HT-29 (cell line): ENCODE measurements at regions not wholly inside any gene's neighbourhood (a gene's known extent, or its start where the extent isn't known, plus 50 kb on each side); places are given as distances from the start of the nearest gene placed in this dataset.
"Not testable (repeated sequence)": the region's sequence is repeated elsewhere in the genome, so short reads cannot be mapped to it uniquely, and the experiment has no call there.

Experiments
- DNase-seq: peaks from one replicate; pipeline ENCODE4 v3.0.0-alpha.2; 2015; ENCODE audit warnings: low spot score

DNA sequence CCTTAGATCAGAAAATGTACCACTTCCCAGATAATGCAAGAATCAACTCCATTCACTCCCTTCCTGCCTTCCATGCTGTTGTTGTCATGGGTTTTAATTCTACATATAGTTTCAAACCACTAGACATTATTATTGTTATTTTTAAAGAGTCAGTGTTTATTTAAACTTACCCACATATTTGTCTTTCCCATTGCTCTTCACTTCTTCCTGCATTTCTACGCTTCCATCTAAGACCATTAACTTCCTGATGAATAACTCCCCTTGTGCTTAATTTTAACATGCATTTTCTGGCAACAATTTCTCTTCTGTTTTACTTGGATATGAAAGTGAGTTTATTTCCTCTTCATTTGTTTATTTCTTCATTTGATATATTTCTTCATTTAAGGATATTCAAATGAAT lies 127.1 kb upstream of the FHIT start:
- no peak for DNase-seq

DNA sequence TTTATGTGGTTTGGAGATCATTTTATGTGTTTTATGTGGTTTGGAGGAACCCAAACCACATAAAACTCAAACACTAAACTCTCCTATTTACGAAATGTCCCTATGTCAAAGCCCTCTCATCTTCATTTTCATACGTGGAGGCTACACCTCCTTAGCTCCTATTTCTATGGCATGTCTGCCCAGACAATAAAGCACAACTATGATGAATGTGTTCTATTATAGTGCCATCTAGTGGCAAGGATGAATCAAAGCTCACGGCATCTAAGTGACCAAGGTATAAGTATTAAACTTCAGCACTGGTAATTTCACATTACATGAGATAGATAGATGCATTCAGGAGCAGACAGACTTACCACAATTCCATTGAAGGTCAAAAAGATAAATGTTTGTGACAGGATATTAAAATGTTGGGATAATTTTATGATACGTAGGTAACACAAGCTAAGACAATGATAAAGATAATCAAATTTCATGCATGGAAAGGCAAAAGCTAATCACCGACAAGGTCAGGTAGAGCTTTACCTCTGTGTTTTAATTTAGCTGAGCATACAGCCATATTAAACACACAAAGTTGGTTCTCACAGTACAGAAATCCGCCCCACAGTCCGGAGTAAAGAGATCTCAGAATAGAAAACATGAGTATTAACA lies 130.6 kb upstream of the FHIT start:
- DNase-seq = peak; percentile 29

DNA sequence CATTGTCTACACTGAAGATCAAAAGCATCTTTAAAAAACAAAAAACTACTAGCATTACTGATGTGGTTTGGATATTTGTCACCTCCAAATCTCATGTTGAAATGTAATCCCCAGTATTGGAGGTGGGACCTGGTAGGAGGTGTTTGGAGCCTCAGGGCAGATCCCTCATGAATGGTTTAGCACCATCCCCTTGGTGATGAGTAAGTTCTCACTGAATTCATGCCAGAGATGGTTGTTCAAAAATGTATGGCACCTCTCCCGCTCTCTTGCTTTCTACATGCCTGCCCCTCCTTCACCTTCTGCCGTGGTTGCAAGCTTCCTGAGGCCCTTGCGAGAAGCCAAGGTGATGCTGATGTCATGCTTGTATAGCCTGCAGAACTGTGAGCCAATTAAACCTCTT lies 136.6 kb upstream of the FHIT start:
- DNase-seq = no peak

DNA sequence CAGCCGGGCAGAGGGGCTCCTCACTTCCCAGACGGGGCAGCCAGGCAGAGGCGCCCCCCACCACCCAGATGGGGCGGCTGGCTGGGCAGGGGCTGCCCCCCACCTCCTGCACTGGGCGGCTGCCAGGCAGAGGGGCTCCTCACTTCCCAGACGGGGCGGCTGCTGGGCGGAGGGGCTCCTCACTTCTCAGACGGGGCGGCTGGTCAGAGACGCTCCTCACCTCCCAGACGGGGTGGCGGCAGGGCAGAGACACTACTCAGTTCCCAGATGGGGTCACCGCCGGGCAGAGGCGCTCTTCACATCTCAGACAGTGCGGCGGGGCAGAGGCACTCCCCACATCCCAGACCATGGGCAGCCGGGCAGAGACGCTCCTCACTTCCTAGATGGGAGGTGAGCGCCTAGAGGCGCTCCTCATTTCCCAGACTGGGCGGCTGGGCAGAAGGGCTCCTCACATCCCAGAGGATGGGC lies 142.3 kb upstream of the FHIT start:
- not testable (repeated sequence) for DNase-seq

DNA sequence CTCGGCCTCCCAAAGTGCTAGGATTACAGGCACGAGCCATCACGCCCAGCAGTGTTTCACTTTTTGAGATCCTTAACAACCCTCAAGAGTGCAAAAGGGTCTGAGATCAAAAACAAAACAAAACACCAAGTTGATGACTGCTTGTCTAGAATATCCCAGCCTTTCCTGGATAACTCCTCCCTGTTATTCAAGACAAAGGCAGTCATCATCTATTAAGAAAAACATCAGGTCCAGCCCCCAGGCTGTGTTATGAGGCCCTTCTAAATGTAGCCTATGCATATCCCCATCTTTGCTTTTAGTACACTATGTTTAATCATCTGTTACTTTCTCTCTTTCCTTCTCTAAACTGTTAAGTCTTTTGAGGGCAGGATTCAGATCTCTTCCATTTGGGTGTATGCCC lies 150.1 kb upstream of the FHIT start:
- DNase-seq = no peak

DNA sequence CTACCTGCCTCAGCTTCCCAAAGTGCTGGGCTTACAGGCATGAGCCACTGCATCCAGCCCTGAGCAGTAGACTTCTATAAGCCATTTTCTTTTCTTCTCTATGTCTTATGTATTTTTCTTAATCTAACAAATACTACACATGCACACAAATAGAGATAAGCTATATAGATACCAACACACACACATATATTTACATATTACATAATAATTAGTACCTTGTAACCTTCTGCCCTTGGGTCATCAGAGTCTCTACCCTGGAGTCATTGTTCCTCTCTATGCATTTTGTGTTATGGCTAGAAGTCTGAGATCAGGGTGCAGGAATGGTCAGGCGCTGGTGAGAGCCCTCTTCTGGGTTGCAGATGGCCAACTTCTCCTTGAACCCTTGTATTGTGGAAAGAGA lies 154.0 kb upstream of the PTPRG start:
- no peak for DNase-seq

DNA sequence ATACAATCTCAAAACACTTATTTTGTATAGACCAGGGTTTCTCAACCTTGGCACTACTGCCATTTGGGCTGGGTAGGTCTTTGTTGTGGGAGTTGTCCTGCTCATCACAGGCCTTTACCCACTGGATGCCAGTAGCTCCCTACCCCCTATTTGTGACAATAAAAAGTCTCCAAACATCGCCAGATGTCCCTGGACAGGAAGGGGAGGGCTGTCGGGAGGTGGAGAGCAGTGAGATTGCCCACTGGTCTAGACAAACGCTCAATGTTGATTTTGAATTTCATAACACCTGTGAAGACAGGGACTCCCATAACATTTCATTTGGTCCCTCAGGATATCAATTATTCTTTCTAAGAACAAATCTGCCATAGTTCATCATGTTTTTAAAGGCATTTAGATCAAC lies 151.7 kb upstream of the PTPRG start:
- DNase-seq = no peak

DNA sequence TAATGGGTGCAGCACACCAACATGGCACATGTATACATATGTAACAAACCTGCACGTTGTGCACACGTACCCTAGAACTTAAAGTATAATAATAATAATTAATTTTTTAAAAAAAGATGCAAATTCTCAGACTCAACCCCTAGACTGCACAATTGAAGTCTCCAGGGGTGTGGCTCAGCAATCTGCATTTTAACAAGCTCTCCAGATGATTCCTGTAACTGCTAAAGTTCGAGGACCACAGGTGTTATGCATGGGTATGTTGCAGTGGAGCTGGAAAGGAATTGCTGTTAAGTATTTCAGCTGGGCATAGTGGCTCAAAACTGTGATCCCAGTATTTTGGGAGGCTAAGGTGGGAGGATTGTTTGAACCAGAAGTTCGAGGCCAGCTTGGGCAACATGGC lies 151.0 kb upstream of the PTPRG start:
- DNase-seq = not testable (repeated sequence)

DNA sequence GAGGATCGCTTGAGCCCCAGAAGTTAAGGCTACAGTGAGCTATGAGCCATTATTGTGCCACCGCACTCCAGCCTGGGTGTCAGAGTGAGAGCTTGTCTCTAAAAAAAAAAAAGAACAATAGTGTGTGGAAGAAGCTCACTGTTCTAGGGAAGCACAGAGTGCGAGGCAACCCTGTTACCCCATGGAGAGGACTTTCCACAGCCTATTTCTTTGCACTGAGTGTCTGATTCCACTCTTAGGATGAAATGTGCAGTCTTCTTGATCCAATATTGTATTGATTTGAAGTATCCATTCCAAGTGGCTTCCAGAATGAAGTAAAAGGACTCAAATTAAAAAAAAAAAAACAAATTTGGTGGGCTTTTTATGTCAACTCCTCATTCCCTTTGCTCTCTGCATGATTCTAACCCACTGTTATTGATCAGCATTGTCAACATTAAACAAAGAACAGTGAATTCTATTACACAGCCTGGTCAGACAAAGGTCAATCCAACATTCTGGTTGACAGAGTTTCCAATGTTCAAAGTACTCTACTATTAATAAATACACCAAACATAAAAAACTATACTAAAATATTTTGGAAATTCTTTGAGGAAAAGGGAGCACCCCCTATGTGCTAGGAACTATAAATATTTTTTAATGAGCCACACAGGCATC lies 150.2 kb upstream of the PTPRG start:
- DNase-seq = no peak

DNA sequence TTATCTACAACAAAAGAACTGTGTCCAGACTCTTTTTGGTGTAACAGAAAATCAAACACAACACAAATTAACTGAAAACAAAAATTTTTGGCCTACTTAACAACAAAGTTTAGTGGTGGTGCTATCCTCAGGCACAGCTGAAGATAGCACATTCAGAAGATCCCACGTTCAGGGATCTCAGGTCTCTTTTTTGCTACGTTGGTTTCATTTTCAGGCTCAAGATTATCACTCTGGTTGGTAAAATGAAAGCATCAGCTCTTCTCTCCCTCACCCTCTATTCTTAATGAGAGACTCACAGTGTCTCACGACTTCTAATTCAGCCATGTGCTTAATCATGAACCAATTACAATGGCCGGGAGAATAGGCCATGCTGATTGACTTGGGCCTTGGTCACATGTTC lies 146.9 kb upstream of the PTPRG start:
- no peak for DNase-seq

DNA sequence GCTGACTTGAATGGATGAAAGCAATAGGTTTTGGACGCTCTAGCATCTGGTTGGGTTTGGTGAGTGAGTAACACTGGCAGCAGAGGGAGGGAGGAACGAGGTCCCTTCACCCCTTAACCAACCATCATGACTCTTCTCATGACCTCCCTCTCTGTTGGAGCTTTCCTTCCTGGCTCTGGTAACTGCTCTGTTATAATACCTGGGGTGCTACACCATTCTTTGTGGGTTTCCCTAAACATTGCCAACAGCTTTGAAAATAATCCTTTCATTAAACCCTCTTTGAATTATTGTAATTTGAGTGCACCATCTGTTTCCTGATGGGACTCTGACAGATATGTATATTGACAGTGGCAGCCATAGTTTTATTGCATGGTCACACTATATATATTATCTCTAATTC lies 146.2 kb upstream of the PTPRG start:
- no peak for DNase-seq

DNA sequence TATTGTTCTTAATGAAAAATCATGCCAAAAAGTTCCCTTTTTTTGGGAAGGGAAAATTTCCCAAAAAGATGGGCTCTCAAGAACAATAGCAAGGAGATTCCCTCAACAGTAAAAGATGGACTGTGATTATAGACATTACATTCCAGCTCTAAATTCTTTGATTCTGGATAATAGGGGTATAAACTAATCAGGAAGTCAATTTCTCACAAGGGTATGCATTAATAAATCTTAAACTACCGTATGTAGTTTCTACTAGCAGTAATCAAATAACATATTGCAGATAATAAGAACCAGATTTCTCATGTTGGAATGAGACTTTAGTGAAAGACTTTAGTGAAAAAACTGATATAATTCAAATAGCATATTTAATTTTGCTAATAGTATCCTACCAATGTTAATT lies 144.8 kb upstream of the PTPRG start:
- DNase-seq = no peak

DNA sequence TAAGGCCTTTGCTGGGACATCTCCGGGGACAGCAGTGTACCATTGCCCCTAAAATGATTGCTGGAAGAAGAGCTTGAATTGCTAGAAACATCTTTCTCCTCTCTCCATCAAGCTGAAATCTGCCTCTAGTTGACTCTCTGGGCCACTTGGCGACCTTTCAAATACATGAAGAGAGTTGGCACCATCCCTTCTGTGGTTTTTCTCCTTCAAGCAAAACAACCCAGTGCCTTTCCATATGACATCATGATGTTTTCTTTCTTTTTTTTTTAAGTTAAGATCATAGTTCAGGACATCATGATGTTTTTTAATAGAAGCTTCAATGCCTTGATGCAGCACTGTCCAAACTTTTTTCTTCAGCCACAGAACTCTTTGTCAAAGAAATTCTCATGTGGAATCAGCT lies 144.0 kb upstream of the PTPRG start:
- no peak for DNase-seq

DNA sequence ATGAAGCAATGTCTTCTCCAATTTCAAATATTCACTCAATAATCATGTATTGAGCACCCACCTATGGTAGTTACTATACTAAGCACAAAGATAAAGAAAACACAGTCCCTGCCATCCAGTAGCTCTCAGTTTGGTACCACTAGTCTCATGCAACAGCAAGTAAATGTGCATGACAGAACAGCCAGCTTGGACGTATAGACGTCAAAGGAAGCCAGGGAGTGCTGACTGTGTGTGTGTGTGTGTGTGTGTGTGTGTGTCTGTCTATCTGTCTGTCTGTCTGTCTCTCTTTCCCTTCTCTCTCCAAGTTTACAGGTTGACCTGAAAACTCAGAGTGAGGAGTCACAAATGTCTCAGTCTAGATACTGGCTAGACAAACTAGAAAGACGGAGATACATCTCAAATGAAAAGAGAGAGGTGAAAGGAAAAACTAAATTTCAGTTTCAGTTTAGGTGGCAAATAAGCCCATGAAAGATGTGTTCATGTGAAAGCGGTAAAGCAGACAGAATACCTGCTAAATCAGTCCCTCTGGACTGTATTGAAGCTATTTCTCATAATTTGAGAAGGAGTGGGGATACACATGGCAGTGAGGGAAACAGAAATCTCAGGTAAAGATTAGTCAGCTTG lies 141.1 kb upstream of the PTPRG start:
- no peak for DNase-seq

DNA sequence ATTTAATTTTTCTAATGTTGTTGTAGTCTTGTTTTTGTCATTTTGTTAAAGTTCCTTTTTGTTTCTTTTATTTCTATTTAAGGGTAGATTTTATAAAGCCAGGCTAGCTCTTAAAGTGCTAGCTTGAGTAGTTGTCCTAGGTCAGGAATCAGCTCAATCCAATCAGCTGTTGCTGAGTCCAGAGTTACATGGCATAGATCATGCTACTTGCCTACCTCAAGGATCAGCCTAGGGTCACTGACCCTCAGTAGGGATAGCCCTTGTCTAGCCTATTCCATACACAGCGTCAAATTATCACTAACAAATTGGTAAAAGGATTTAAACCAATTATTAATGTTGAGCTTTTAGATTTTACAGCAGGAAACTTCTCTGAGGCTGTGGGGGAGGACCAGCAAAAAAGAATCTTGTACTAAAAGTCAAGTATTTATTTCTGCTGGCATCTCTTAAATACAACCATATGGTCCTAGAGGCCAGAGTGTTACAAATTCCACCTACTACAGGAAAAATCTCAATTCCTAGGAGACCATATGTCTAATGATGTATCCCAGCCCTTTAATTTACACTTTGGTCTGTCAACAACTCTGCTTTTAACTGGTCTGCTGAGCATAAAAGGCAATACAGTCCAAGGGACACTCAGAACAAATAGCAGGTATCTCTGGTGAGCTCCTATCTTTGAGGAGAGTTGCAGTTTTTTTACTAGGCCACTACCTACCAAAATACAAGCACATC lies 138.3 kb upstream of the PTPRG start:
- DNase-seq = no peak

DNA sequence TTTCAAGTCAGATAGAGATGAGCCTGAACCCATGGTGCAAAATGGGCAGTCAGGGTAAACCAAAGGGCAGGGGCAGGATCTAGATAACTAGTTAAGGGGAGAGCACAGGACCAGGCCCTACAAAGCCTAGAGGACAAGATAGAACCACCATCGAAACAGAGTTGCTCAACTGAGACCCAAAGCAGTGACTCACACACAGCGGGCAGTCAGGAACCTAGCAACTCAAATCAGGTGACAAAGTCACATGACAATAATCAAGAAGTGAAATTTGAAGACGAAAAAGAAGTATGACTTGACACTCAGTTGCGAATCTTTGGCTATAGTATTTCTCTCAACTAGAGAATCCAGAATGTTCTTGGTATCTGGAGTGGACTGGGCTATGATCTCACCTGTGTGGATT lies 136.0 kb upstream of the PTPRG start:
- DNase-seq = no peak

DNA sequence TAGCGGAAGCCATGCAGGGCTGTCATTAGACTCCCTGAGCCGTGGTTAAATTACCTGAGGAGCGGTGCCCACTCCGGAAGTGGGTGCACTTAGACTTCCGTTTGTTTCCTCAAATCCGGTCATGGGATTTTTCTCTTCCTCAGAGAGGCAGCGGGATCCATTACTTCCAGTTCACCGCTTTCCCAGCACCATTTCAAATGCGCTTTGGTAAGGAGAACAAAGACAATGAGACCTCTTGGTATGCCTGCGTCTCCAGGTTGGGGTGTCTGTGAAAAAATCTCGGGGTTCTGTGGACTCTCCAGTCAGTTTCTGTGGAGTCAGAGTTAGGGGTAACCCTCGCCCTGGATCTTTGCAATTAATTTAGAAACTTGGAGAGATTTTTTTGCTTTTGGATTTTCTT lies 132.3 kb upstream of the PTPRG start:
- DNase-seq = no peak

DNA sequence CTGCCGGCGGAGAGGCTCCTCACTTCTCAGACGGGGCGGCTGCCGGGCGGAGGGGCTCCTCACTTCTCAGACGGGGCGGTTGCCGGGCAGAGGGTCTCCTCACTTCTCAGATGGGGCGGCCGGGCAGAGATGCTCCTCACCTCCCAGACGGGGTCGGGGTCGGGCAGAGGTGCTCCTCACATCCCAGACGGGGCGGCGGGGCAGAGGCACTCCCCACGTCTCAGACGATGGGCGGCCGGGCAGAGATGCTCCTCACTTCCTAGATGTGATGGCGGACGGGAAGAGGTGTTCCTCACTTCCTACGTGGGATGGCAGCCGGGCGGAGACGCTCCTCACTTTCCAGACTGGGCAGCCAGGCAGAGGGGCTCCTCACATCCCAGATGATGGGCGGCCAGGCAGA lies 126.5 kb upstream of the PTPRG start:
- not testable (repeated sequence) for DNase-seq

DNA sequence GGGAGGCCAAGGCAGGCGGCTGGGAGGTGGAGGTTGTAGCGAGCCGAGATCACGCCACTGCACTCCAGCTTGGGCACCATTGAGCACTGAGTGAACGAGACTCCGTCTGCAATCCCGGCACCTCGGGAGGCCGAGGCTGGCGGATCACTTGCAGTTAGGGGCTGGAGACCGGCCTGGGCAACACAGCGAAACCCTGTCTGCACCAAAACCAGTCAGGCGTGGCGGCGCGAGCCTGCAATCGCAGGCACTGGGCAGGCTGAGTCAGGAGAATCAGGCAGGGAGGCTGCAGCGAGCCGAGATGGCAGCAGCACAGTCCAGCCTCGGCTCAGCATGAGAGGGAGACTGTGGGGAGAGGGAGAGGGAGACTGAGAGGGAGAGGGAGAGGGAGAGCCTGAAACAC lies 126.0 kb upstream of the PTPRG start:
- DNase-seq = not testable (repeated sequence)

DNA sequence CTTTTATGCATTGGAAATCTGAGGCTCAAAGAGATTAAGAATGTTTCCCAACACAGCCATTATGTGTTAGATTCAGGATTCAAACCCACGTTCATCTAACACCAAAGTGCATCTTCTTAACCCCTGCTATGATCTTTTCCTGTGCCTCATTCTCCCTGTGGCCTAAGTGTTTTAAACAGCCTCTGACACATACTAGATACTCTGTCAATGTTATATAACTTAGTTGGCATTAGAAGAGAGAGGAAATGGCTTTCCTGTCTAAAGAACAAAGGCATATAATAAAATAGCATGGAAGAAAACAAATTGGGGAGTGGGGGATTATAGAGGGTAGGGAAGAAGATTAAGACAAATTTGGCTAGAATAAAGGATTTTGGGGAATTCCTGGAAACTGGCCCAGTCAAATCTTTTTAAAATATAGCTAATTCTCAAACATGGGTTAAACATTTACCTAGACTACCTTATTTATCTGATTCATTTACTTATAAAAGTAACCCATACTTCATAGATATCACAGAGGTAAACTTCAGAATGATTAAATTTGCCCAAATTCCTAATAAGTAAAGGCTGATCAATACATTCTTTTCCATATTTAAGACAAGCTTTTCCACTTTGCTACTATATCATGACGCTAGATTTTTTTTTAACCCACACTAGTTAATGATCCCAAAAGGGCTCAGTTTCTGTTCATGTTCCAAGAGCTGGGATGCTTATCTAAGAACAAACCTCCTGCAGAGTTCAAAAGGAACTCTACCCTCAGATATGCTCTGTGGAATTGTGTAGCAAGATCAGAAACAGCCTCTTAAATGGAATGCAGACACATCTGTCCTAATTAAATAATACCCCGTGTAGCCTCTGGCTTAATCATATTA lies 122.9 kb upstream of the PTPRG start:
- no peak for DNase-seq

DNA sequence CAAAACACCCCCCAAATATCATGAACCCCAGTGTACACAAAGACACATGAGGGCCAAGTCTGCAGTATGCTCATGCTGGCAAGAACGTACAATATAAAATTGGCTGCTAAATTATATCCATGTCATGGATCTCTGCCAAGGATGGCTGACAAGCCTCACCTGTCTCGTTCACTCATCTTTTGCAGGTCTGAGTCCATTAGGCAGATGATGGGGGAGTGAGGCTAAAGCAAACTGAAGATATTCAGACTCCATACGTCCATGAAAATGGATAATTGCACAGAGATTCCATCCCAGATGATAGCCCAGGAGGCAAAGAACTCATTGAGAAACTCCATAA lies 122.3 kb upstream of the PTPRG start:
- no peak for DNase-seq

DNA sequence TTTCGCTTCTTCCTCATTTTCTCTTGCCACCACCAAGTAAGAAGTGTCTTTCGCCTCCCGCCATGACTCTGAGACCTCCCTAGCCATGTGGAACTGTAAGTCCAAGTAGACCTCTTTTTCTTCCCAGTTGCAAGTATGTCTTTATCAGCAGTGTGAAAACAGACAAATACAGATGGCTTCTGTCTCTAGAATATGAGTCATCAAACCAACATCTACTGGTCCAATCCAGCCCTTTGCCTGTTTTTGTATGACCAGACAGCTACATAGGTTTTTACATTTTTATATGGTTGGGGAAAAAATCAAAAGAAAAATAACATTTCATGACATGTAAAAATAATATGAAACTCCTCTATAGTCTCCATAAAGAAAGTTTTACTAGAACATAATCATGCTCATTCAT lies 118.7 kb upstream of the PTPRG start:
- no peak for DNase-seq
